GM18951 (cell line): ENCODE measurements at regions not wholly inside any gene's neighbourhood (a gene's known extent, or its start where the extent isn't known, plus 50 kb on each side); places are given as distances from the start of the nearest gene placed in this dataset.

ENCODE experiments used
- POLR2A ChIP-seq: IDR thresholded peaks from 4 replicates; pipeline ENCODE4 v1.6.1; 2011; ENCODE audit warnings: mild to moderate bottlenecking; ENCODE audit not compliant: insufficient read length, insufficient read depth; ENCODE audit errors: extremely low read depth
- in situ Hi-C: fragments of 300-500 bp; cut with MboI; formaldehyde crosslinking; loops from one replicate; pipeline ENCODE4 v1.12.0; 2022; ENCODE audit warnings: low sequenced_read_pairs, mixed read lengths, inconsistent platforms; ENCODE audit not compliant: unreplicated experiment

DNA sequence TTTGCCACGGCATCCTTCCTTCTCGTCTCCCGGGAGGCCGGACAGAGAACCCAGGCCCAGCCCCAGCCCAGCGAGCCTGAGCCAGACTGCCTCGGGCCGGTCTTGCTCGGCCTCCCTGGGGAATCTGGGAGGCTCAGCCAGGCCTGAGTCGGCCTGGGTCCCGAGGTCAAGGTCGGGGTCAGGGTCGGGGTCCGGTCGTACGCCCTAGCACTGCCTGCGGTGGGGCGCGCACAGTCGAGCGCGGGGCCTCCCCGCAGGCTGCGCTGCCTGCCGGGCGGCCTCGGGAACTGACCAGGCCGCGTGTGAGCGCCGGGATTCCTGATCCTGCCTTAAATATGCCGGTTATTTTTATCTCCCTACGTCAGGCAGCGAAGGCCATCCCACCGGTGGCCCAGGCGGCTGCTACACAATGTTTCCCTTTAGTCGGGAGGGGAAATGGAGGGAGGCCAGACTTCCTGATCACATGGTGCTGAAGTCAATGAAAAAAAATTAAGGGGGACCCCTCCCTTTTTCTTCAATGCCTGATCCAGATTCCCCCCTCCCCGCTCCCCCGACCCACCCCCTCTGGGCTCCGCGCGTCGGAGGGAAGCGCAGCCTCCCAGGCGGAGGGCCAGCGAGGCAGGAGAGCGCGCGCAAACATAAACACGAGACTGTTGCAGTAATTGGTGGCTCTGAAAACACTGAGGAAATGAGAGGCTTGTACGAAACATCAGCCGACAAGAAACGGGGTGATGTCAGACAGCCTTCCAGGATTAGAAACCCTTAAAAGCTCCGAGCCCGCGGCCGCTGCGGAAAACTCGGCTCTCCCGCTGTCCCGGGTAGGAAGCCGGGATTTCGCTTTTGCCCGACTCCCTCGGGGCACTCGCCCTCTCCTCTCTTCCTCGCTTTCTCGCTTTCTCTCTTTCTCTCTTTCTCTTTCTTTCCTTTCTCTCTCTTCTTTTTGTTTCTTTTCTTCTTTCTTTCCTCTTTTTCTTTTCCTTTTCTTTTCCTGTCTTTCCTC is 148.2 kb upstream of the KLF4 start:
- in situ Hi-C loops, result no loop called here
- no peak for TF ChIP-seq POLR2A

DNA sequence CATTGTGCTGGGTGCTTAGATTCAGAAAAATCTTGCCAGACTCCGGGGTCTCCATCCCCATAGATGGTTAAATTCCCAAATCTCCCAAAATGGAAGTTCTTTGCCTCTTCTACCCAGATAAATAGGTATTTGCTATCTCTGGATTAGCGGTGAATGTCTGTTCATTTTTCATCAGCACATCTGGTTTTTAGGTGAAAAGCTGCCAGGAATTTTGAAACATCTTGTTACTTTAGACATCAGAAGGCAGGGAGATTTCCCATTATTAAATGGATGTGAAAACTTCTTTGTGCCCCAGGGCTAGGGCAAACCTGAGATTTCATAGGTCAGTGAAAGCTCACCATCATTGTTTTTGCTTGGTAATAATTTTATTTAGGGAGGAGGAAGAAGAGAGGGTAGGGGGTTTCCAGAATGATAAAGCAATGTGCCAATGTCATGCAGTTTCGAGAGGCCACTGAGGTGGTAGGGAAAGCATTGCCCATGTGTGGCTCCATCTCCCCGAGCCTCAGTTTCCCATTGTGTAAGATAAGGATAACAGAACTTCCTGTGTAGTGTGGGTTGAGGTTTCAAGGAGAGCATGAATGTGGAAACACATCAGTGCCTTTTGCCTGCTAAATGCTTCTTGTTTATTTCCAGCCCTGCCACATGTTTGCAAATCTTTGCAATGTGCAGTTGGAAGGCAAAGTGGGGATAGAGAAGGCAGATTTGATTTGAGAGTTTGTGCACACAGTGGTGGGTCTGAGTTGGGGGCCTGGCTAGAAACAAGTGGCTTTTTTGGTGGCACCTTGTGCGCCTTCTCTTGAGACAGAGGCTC is 147.2 kb upstream of the KLF4 start:
- no peak for TF ChIP-seq POLR2A
- in situ Hi-C loops, result no loop called here

DNA sequence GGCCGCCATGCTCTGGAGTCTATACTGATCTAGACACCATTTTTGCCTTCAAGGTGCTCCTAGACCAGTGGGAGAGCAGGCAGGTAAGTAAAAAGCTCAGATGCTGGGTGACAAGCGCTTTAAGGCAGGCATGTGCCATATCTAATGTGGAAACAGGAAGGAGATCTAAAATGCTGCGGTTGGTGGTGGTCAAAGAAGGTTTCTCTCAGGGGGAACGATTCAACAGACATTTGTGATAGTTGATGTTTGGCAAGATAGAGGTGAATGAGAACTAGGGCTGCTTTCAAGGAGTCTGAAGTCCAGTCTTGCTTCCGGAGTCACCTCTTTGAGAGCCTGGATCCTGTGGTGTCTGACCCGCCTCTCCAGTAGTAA is 146.2 kb upstream of the KLF4 start:
- in situ Hi-C loops, result no loop called here
- TF ChIP-seq POLR2A, result no peak

DNA sequence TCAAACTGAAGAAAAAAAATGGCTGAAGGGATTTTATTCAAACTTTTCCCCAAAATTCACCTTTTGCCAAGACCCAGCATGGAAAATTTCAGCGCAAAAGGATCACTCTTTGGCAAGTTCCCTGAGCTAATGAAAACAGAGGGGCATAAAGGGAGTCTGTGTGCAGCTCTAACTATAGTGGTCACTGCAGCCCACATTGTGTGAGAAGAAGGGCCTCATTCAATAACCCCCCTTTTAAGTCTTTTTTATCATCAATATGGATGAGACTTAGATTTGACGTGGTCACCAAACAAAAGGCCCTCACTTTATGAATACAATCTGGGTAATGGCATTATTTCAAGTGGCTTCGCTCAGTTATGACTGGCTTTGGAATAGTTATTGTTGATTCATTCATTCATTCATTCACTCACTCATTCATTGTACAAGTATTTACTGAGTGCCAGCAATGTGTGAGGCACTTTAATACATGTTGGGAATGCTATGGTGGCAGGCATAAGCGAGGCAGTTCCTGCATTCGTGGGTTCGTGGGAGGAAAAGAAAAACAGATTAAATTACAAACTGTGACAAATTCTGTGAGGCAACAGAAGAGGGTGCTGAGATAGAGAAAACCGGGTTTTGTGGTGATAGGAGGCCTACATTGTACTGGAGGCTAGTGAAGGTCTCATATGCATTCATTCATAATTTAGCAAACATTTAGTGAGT is 145.7 kb upstream of the KLF4 start:
- in situ Hi-C loops, result no loop called here
- TF ChIP-seq POLR2A, result no peak

DNA sequence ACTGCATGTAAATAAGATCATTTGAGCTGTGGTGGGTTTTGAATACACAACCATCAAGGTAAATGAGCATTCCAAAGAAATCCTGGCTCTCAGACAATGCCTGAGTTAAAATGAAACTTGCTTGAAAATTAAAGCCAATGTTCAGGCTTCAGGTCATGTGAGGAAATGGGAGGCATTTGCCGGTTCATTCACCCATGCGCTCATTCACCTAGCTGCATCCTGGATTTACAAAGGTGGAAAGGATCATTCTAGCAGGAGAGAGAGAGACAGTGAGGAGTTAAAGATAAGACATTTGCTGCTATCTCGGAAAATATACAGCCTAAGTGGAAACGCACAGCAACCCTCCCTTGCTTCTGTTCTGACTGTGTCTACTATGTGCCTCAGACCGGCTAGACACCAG is 143.8 kb upstream of the KLF4 start:
- TF ChIP-seq POLR2A, result no peak
- in situ Hi-C loops, result no loop called here

DNA sequence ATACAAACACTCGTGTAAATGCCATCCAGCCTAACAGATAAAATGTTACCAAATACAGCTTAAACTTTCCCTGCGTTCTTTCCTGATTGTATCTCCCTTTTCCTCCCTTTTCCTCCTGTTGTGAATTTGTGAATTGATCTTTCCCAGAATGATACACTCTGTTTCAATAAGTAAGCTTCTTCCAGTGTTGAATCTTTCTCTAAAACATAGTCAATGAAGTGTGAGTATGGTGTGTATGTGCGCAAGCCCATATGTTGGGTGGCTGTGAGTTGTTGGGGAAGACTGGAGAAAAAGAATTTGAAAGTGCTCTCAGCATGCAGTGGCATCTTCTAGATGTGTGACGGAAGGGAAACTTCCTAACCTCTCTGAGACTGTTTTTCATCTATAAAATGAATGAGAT is 143.1 kb upstream of the KLF4 start:
- in situ Hi-C loops, result no loop called here

DNA sequence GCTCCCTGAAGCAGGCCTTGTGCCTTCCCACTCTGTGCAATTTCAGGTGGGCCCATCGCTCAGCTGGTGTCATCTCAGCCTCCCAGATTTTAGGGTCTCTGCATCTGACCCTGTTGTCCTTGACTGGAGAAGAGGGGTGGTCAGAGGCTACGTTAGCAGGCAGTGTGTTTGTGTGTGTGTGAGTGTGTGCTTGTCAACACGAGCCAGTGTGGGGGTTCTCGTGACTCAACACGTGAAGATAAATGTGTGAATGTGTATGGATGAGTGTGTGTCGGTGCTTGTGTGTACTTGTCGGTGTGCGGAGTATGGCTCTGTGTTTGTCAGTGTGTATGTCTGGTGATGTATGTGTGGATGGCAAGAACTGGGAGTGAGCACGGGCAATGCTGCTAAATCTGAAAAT is 142.6 kb upstream of the KLF4 start:
- in situ Hi-C loops, result no loop called here
- TF ChIP-seq POLR2A, result no peak

More for the DNA sequence above, 143.1 kb upstream of the KLF4 start:
- TF ChIP-seq POLR2A, result no peak

DNA sequence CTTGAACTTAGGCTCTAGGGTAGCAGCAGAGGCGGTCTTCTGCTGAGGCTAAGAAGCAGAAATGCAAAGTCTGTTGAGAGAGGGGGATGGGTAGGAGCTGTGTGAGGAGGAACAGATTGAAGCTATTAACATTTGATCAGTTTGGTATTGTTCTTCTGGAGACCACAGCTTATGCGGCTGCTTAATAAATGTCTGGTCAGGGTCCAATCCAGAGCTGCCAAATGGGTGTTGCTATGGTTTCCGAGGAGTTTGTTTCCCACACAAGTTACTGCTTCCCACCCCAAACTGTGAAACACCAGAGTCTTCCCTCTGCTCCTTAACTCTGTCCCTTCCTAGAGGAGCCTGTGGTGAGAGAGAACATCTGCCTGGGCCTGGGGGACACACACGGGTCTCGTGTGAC is 142.2 kb upstream of the KLF4 start:
- no peak for TF ChIP-seq POLR2A
- in situ Hi-C loops, result no loop called here

DNA sequence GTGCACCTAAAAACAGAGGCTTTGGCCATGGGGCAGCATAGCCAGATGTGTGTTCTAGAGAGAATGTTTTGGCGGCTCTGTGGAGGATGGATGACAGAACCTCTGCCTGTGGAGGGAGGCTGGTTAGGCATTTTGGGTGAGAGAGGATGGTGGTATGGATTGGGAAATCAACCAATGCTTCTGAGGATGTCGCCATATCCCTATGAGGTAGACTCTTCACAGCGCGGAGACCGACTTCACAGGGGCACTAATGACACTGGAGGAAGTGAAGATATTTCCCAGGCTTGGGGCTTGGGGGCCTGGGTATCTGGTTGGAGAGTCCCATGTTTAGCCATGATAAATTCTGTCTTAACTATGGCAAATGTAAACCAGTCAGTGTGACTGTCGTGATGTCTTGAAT is 140.6 kb upstream of the KLF4 start:
- in situ Hi-C loops, result no loop called here
- no peak for TF ChIP-seq POLR2A

DNA sequence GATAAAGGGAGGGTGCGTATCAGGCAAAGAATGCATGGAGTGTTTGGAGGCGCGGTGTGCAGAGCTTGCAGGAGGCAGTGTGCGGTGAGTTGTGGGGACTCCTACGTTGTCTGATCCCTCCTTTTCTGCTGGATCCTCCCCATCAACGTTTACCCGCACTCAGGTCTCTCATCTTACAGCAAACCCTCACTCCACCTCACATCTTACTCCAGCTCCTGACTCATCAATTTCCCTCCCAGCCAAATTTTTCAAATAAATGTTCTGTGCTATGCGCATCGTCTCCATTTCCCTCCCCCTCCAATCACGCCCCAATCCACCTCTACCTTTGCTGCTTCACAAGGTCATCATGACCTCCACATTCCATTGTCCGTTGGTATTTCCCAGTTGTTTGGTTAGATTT is 138.9 kb upstream of the KLF4 start:
- in situ Hi-C loops, result no loop called here
- no peak for TF ChIP-seq POLR2A

DNA sequence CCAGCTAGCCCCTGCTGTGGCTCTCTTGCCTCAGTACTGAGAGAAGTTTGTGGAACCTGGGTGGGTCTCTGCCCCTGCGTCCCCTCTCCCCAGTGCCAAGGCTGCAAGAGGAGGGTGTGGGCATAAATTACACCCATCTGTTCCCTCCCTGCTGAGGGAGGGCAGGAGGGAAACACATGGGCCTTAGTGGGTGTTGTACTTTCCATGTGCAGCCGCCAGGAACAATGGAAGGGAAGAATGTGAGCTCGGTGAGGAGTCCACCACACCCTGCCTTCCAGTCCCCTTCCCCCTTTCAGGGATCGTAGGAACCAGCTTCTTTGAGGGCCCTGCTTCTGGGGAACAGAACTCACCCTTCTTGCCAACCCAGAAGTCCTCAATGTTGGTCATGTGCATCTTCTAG is 138.2 kb upstream of the KLF4 start:
- TF ChIP-seq POLR2A, result no peak
- in situ Hi-C loops, result no loop called here

DNA sequence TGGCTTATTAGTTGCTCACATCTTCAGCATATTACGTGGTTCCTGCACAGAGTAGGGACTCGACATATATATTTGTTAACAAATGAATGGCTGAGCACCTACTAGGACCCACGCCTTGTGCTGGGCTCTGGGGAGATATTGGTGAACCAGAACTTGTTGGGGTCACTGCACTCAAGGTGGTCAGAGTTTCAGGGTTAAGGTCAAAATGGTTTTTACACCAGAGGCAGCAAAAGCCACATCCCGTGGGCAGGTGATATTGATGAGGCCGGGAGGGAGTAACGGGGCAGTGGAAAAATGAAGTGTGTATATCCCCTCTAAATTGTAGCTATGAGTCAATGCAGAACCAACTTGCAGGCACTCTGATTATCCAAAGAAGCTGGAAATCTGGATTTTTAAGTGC is 136.5 kb upstream of the KLF4 start:
- in situ Hi-C loops, result no loop called here
- no peak for TF ChIP-seq POLR2A

DNA sequence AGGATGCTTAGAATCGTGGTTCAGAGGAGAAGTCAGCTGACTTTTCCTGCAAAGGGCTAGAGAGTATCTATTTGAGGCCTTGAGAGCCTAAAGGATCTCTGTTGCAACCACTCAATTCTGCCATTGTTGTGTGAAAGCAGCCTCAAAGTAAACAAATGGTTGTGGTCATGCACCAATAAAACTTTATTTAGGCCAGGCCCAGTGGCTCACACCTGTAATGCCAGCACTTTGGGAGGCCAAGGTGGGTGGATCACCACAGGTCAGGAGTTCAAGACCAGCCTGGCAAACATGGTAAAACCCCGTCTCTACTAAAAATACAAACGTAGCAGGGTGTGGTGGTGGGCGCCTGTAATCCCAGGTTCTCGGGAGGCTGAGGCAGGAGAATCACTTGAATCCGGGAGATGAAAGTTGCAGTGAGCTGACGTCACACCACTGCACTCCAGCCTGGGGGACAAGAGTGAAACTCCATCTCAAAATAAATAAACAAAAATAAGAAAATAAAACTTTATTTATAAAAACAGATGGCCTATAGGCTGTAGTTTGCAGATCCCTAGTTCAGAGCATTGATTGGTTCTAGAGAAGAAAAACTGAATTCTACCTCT is 135.9 kb upstream of the KLF4 start:
- TF ChIP-seq POLR2A, result no peak
- in situ Hi-C loops, result no loop called here
